Astrocyte (in vitro differentiated cells and primary cell): ENCODE measurements at regions not wholly inside any gene's neighbourhood (a gene's known extent, or its start where the extent isn't known, plus 50 kb on each side); places are given as distances from the start of the nearest gene placed in this dataset.

Experiments used
- DNase-seq: peaks from one replicate; pipeline ENCODE4 v3.0.0-alpha.2; 2010; ENCODE audit warnings: low read depth
- FAIRE-seq: peaks from 2 replicates; lab custom pipeline; 2011; peaks lifted over from hg19 to GRCh38; lab: Jason Lieb, UNC
- H2AFZ ChIP-seq: 2 replicates; pipeline ENCODE4 v1.6.0; 2012; ENCODE audit warnings: low read depth, low read length, inconsistent platforms
- H3K27ac ChIP-seq: 2 replicates; pipeline ENCODE4 v1.5.1; 2011; ENCODE audit warnings: low read depth, low read length, inconsistent platforms
- H3K27me3 ChIP-seq: 2 replicates; pipeline ENCODE4 v1.6.0; 2011; ENCODE audit warnings: low read length, inconsistent platforms; ENCODE audit not compliant: insufficient read depth
- H3K36me3 ChIP-seq: 2 replicates; pipeline ENCODE4 v1.5.1; 2011; ENCODE audit warnings: low read length, inconsistent platforms; ENCODE audit not compliant: insufficient read depth
- H3K4me1 ChIP-seq: 2 replicates; pipeline ENCODE4 v1.5.1; 2011; ENCODE audit warnings: low read length, inconsistent platforms; ENCODE audit not compliant: insufficient read depth
- H3K4me2 ChIP-seq: 2 replicates; pipeline ENCODE4 v1.6.0; 2012; ENCODE audit warnings: low read length, inconsistent platforms
- H3K4me3 ChIP-seq: 2 replicates; pipeline ENCODE4 v1.5.1; 2011; ENCODE audit warnings: low read depth, mild to moderate bottlenecking, low read length, inconsistent platforms; ENCODE audit not compliant: insufficient read depth
- H3K79me2 ChIP-seq: 2 replicates; pipeline ENCODE4 v1.6.0; 2012; ENCODE audit warnings: mild to moderate bottlenecking, low read length, inconsistent platforms; ENCODE audit not compliant: insufficient read depth
- H3K9ac ChIP-seq: 2 replicates; pipeline ENCODE4 v1.6.0; 2012; ENCODE audit warnings: mild to moderate bottlenecking, low read length, inconsistent platforms
- H3K9me3 ChIP-seq: 2 replicates; pipeline ENCODE4 v1.5.1; 2012; ENCODE audit warnings: low read depth, mild to moderate bottlenecking, low read length, inconsistent platforms; ENCODE audit not compliant: insufficient read depth
- H4K20me1 ChIP-seq: 2 replicates; pipeline ENCODE4 v1.6.0; 2012; ENCODE audit warnings: low read length, inconsistent platforms; ENCODE audit not compliant: insufficient read depth
- H3K27ac Mint-ChIP-seq: one replicate; pipeline ENCODE4 v1.8.0; 2021; ENCODE audit warnings: mild to moderate bottlenecking, mixed read lengths; ENCODE audit not compliant: unreplicated experiment
- H3K27me3 Mint-ChIP-seq: one replicate; pipeline ENCODE4 v1.8.0; 2021; ENCODE audit warnings: low read depth, mixed read lengths; ENCODE audit not compliant: unreplicated experiment
- H3K36me3 Mint-ChIP-seq: one replicate; pipeline ENCODE4 v1.8.0; 2021; ENCODE audit warnings: low read depth, mixed read lengths; ENCODE audit not compliant: unreplicated experiment
- H3K4me1 Mint-ChIP-seq: one replicate; pipeline ENCODE4 v1.8.0; 2021; ENCODE audit warnings: low read depth, mixed read lengths; ENCODE audit not compliant: unreplicated experiment
- H3K4me3 Mint-ChIP-seq: one replicate; pipeline ENCODE4 v1.8.0; 2021; ENCODE audit warnings: mild to moderate bottlenecking, moderate library complexity, mixed read lengths; ENCODE audit not compliant: unreplicated experiment
- H3K9me3 Mint-ChIP-seq: one replicate; pipeline ENCODE4 v1.8.0; 2021; ENCODE audit warnings: mild to moderate bottlenecking, mixed read lengths; ENCODE audit not compliant: unreplicated experiment
- CTCF ChIP-seq: IDR thresholded peaks from 2 replicates; pipeline ENCODE4 v1.5.1; 2011; ENCODE audit warnings: low read depth, mild to moderate bottlenecking, inconsistent platforms, low read length, moderate library complexity; ENCODE audit not compliant: insufficient read depth
- EZH2 ChIP-seq: IDR thresholded peaks from 2 replicates; pipeline ENCODE4 v1.6.1; 2012; ENCODE audit warnings: mild to moderate bottlenecking, low read length, inconsistent platforms; ENCODE audit not compliant: insufficient read depth

- H3K4me1 ChIP-seq = peaks cover 32% of the 10 kb centered on the region
- H3K27me3 Mint-ChIP-seq = peaks cover 3% of the 10 kb centered on the region
- H3K36me3 ChIP-seq = no peaks in the 10 kb centered on the region
- no peak overlapping the region for H2AFZ ChIP-seq
- peaks cover 17% of the 10 kb centered on the region for H3K4me1 Mint-ChIP-seq
- peaks cover 2% of the 10 kb centered on the region for H3K9me3 Mint-ChIP-seq
- H3K36me3 Mint-ChIP-seq = no peaks in the 10 kb centered on the region
- FAIRE-seq (no peak), DNase-seq (no peak)
- no peak overlapping the region for H3K4me3 ChIP-seq
- H3K27ac Mint-ChIP-seq = no peak overlapping the region
- H3K4me3 Mint-ChIP-seq = no peak overlapping the region
- H3K27ac ChIP-seq = no peak overlapping the region
- H3K4me2 ChIP-seq = no peak overlapping the region
- H3K79me2 ChIP-seq = no peaks in the 10 kb centered on the region
- H3K27me3 ChIP-seq = no peaks in the 10 kb centered on the region
- TF ChIP-seq CTCF (no peak), EZH2 (no peak)
- no peak overlapping the region for H3K9ac ChIP-seq
- no peaks in the 10 kb centered on the region for H4K20me1 ChIP-seq
- no peaks in the 10 kb centered on the region for H3K9me3 ChIP-seq
Observed at GRCh38 chr2:37453027-37453426, 108.6 kb downstream of the QPCT start.

- H3K9me3 ChIP-seq = no peaks in the 10 kb centered on the region
- H3K4me1 ChIP-seq = peaks cover 46% of the 10 kb centered on the region
- H3K9ac ChIP-seq = peak overlapping the region; percentile 2
- TF ChIP-seq CTCF = no peak
- no peak for TF ChIP-seq EZH2
- DNase-seq = peak; percentile 56
- H3K4me3 Mint-ChIP-seq = no peak overlapping the region
- H3K27ac ChIP-seq = peak overlapping the region; percentile 21
- H3K4me1 Mint-ChIP-seq = peaks cover 30% of the 10 kb centered on the region
- no peaks in the 10 kb centered on the region for H3K79me2 ChIP-seq
- H3K4me2 ChIP-seq = peak overlapping the region; percentile 51
- FAIRE-seq = peak; percentile 92
- no peaks in the 10 kb centered on the region for H4K20me1 ChIP-seq
- H3K36me3 ChIP-seq = no peaks in the 10 kb centered on the region
- no peaks in the 10 kb centered on the region for H3K27me3 ChIP-seq
- no peak overlapping the region for H3K27ac Mint-ChIP-seq
- no peak overlapping the region for H2AFZ ChIP-seq
- no peaks in the 10 kb centered on the region for H3K36me3 Mint-ChIP-seq
- H3K27me3 Mint-ChIP-seq = no peaks in the 10 kb centered on the region
- peak overlapping the region; percentile 6 for H3K4me3 ChIP-seq
- peaks cover 2% of the 10 kb centered on the region for H3K9me3 Mint-ChIP-seq
Observed at GRCh38 chr2:37454851-37455762, 110.7 kb downstream of the QPCT start.

- Histone ChIP-seq H3K9ac (peak overlapping the region; percentile 19), H3K36me3 (no peaks in the 10 kb centered on the region), H4K20me1 (no peaks in the 10 kb centered on the region), H3K27me3 (no peaks in the 10 kb centered on the region), H3K9me3 (no peaks in the 10 kb centered on the region), H3K27ac (peak overlapping the region; percentile 66), H3K4me2 (peak overlapping the region; percentile 59), H3K4me3 (no peak overlapping the region), H3K4me1 (peaks cover 58% of the 10 kb centered on the region), H2AFZ (peak overlapping the region; percentile 8), H3K79me2 (no peaks in the 10 kb centered on the region)
- TF ChIP-seq EZH2 = no peak
- no peak for TF ChIP-seq CTCF
- FAIRE-seq = no peak
- Mint-ChIP-seq H3K27ac (no peak overlapping the region), H3K4me1 (peaks cover 42% of the 10 kb centered on the region), H3K4me3 (no peak overlapping the region), H3K9me3 (peaks cover 2% of the 10 kb centered on the region), H3K36me3 (no peaks in the 10 kb centered on the region), H3K27me3 (no peaks in the 10 kb centered on the region)
- no peak for DNase-seq
Observed at GRCh38 chr2:37456479-37456878, 112.0 kb downstream of the QPCT start.
